PC-9 (cell line): ENCODE measurements at regions not wholly inside any gene's neighbourhood (a gene's known extent, or its start where the extent isn't known, plus 50 kb on each side); places are given as distances from the start of the nearest gene placed in this dataset.

Experiments
- EZH2 ChIP-seq: fragments of 200-600 bp; sonication (generic); IDR thresholded peaks from 2 replicates; pipeline ENCODE4 v1.8.0; 2017; ENCODE audit warnings: antibody characterized with exemption, low read depth
- TF ChIP-seq, protein P1 (sequence below): fragments of 200-600 bp; sonication (generic); conservative IDR thresholded peaks from 2 replicates; pipeline ENCODE4 v1.6.1; 2017; ENCODE audit warnings: mixed run types, antibody characterized with exemption, mild to moderate bottlenecking, moderate library complexity

DNA sequence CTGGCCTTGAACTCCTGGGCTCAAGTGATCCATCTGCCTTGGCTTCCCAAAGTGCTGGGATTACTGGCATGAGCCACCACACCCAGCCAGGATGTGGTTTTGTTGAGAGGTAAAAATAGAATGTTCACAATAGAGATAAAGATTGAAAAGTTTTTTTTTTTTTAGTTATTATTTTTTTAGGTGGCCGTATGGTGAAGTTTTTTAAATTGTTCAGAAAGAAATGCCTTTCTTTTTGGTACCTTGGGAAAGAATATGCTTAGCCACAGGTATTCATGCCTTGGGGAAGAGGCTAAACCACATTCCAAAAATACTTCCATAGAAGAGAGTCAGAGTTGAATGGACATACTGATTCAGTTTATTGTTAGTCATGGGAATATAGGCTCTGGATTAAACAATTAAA lies 143.4 kb downstream of the C11orf91 start:
- no peak for TF ChIP-seq EZH2
- TF ChIP-seq, protein P1, sequence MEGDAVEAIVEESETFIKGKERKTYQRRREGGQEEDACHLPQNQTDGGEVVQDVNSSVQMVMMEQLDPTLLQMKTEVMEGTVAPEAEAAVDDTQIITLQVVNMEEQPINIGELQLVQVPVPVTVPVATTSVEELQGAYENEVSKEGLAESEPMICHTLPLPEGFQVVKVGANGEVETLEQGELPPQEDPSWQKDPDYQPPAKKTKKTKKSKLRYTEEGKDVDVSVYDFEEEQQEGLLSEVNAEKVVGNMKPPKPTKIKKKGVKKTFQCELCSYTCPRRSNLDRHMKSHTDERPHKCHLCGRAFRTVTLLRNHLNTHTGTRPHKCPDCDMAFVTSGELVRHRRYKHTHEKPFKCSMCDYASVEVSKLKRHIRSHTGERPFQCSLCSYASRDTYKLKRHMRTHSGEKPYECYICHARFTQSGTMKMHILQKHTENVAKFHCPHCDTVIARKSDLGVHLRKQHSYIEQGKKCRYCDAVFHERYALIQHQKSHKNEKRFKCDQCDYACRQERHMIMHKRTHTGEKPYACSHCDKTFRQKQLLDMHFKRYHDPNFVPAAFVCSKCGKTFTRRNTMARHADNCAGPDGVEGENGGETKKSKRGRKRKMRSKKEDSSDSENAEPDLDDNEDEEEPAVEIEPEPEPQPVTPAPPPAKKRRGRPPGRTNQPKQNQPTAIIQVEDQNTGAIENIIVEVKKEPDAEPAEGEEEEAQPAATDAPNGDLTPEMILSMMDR: no peak
